ENCODE measurements at regions not wholly inside any gene's neighbourhood (a gene's known extent, or its start where the extent isn't known, plus 50 kb on each side); places are given as distances from the start of the nearest gene placed in this dataset.

- Histone ChIP-seq H3F3A (ENCODE audit: low read depth) (no peaks in the 10 kb centered on the region), H3K36me3 (ENCODE audit: insufficient read depth, low read length) (no peaks in the 10 kb centered on the region), H3K4me3 (ENCODE audit: low read length, poor library complexity, severe bottlenecking) (no peak overlapping the region), H3K9ac (ENCODE audit: low read depth, low read length, poor library complexity, severe bottlenecking) (no peak overlapping the region), H3K79me2 (ENCODE audit: insufficient read depth, low read length) (no peaks in the 10 kb centered on the region), H3K27me3 (ENCODE audit: insufficient read depth, low read length, poor library complexity, severe bottlenecking) (no peaks in the 10 kb centered on the region), H3K4me1 (ENCODE audit: insufficient read depth, low read length, poor library complexity, severe bottlenecking) (no peaks in the 10 kb centered on the region), H2AFZ (ENCODE audit: low read length) (no peak overlapping the region), H3K9me3 (ENCODE audit: insufficient read depth, low read depth, low read length) (no peaks in the 10 kb centered on the region; the same call in 1 of the 2 replicates), H4K20me1 (ENCODE audit: insufficient read depth, low read length, poor library complexity, severe bottlenecking) (no peaks in the 10 kb centered on the region), H3K9me2 (replicated peaks; ENCODE audit: low read depth, low read length) (no peaks in the 10 kb centered on the region), H3K4me2 (ENCODE audit: low read depth, low read length, poor library complexity, severe bottlenecking) (no peak overlapping the region)
- TF ChIP-seq EZH2phosphoT487 (IDR thresholded peaks at IDR 0.05; ENCODE audit: borderline replicate concordance) (no peak), CTCF (conservative IDR thresholded peaks at IDR 0.05; ENCODE audit: low read length) (no peak)
Measured at GRCh38 chr10:56646329-56647111, 285.5 kb upstream of the ZWINT start.

GRCh38 chr10:56633876-56634452 is 272.9 kb upstream of the ZWINT start:
- H3K9ac ChIP-seq (ENCODE audit: low read depth, low read length, poor library complexity, severe bottlenecking) = no peak overlapping the region
- H3K4me2 ChIP-seq (ENCODE audit: low read depth, low read length, poor library complexity, severe bottlenecking) = no peak overlapping the region
- H3K4me3 ChIP-seq (ENCODE audit: low read length, poor library complexity, severe bottlenecking) = no peak overlapping the region
- no peaks in the 10 kb centered on the region for H3K27me3 ChIP-seq (ENCODE audit: insufficient read depth, low read length, poor library complexity, severe bottlenecking)
- no peaks in the 10 kb centered on the region for H3K36me3 ChIP-seq (ENCODE audit: insufficient read depth, low read length)
- no peak for TF ChIP-seq EZH2phosphoT487 (IDR thresholded peaks at IDR 0.05; ENCODE audit: borderline replicate concordance)
- TF ChIP-seq CTCF (conservative IDR thresholded peaks at IDR 0.05; ENCODE audit: low read length) = no peak
- no peaks in the 10 kb centered on the region for H3K4me1 ChIP-seq (ENCODE audit: insufficient read depth, low read length, poor library complexity, severe bottlenecking)
- H2AFZ ChIP-seq (ENCODE audit: low read length) = no peak overlapping the region
- no peaks in the 10 kb centered on the region for H3F3A ChIP-seq (ENCODE audit: low read depth)
- H3K9me3 ChIP-seq (ENCODE audit: insufficient read depth, low read depth, low read length) = no peaks in the 10 kb centered on the region
- H3K79me2 ChIP-seq (ENCODE audit: insufficient read depth, low read length) = no peaks in the 10 kb centered on the region
- H3K9me2 ChIP-seq (replicated peaks; ENCODE audit: low read depth, low read length) = no peaks in the 10 kb centered on the region
- no peaks in the 10 kb centered on the region for H4K20me1 ChIP-seq (ENCODE audit: insufficient read depth, low read length, poor library complexity, severe bottlenecking)

- Histone ChIP-seq H3K4me3 (ENCODE audit: low read length, poor library complexity, severe bottlenecking) (no peak overlapping the region), H3K4me2 (ENCODE audit: low read depth, low read length, poor library complexity, severe bottlenecking) (no peak overlapping the region), H4K20me1 (ENCODE audit: insufficient read depth, low read length, poor library complexity, severe bottlenecking) (no peaks in the 10 kb centered on the region), H3F3A (ENCODE audit: low read depth) (no peaks in the 10 kb centered on the region), H3K36me3 (ENCODE audit: insufficient read depth, low read length) (no peaks in the 10 kb centered on the region), H3K79me2 (ENCODE audit: insufficient read depth, low read length) (no peaks in the 10 kb centered on the region), H2AFZ (ENCODE audit: low read length) (no peak overlapping the region), H3K9me3 (ENCODE audit: insufficient read depth, low read depth, low read length) (no peaks in the 10 kb centered on the region), H3K9ac (ENCODE audit: low read depth, low read length, poor library complexity, severe bottlenecking) (no peak overlapping the region), H3K4me1 (ENCODE audit: insufficient read depth, low read length, poor library complexity, severe bottlenecking) (no peaks in the 10 kb centered on the region), H3K27me3 (ENCODE audit: insufficient read depth, low read length, poor library complexity, severe bottlenecking) (no peaks in the 10 kb centered on the region), H3K9me2 (replicated peaks; ENCODE audit: low read depth, low read length) (no peaks in the 10 kb centered on the region)
- no peak for TF ChIP-seq CTCF (conservative IDR thresholded peaks at IDR 0.05; ENCODE audit: low read length)
- TF ChIP-seq EZH2phosphoT487 (IDR thresholded peaks at IDR 0.05; ENCODE audit: borderline replicate concordance) = no peak
Measured at GRCh38 chr10:56632537-56632936, 271.5 kb upstream of the ZWINT start.
